ENCODE measurements at regions not wholly inside any gene's neighbourhood (a gene's known extent, or its start where the extent isn't known, plus 50 kb on each side); places are given as distances from the start of the nearest gene placed in this dataset.

DNA sequence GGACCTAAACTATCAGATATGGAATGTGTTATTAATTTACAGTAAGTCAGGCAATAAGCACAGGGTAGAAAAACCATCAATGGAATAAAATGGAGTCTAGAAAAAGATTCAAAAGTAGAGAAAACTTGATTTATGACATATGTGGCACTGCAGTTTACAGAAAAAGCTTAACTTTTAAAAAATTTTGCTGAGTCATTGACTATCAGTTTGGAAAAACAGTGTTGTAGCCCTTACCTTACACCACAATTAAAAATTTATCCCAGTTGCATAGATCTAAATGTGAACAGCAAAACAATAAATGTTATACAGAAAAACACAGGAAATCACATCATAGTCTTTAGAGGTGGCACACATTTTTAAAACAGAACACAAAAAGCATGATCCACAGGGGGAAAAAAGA, 108.5 kb downstream of the USP22 start:
- ATAC-seq (ENCODE audit: low read depth) (no peak), DNase-seq (ENCODE audit: low spot score) (no peak)
- TF ChIP-seq, protein P1, sequence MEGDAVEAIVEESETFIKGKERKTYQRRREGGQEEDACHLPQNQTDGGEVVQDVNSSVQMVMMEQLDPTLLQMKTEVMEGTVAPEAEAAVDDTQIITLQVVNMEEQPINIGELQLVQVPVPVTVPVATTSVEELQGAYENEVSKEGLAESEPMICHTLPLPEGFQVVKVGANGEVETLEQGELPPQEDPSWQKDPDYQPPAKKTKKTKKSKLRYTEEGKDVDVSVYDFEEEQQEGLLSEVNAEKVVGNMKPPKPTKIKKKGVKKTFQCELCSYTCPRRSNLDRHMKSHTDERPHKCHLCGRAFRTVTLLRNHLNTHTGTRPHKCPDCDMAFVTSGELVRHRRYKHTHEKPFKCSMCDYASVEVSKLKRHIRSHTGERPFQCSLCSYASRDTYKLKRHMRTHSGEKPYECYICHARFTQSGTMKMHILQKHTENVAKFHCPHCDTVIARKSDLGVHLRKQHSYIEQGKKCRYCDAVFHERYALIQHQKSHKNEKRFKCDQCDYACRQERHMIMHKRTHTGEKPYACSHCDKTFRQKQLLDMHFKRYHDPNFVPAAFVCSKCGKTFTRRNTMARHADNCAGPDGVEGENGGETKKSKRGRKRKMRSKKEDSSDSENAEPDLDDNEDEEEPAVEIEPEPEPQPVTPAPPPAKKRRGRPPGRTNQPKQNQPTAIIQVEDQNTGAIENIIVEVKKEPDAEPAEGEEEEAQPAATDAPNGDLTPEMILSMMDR (IDR thresholded peaks at IDR 0.05; ENCODE audit: poor library complexity, severe bottlenecking), result no peak

DNA sequence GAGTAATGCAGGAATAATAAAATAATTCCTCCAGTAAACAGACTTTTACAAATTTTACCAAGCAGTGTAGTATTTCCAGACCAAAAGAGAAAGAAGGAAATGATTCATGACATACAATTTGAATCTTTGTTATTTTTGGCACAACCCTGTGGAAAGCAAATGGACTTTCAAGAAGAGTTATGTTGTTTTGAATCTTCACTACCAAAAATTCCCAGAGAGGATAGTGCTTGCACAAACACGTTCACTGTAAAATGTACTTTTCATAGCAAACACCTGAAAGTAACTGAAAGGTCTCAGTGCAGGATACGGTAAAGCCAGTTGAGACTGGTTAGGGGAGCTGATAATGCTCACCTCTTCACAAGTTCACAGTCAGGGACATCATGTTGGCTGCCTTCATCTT, 107.1 kb downstream of the USP22 start:
- TF ChIP-seq, protein P1 (IDR thresholded peaks at IDR 0.05; ENCODE audit: poor library complexity, severe bottlenecking), result no peak
- Histone ChIP-seq H3K9me3 (ENCODE audit: severe bottlenecking) (no peaks in the 10 kb centered on the region), H3K4me1 (ENCODE audit: insufficient read depth, poor library complexity, severe bottlenecking) (peaks cover 33% of the 10 kb centered on the region), H3K4me3 (ENCODE audit: severe bottlenecking) (no peak overlapping the region), H3K36me3 (ENCODE audit: low read depth) (no peaks in the 10 kb centered on the region), H3K27me3 (ENCODE audit: insufficient read depth, poor library complexity, severe bottlenecking) (no peaks in the 10 kb centered on the region), H3K27ac (ENCODE audit: poor library complexity, severe bottlenecking) (peak overlapping the region; percentile 92)
- ATAC-seq (ENCODE audit: low read depth) (peak; percentile 94), DNase-seq (ENCODE audit: low spot score) (no peak)

More for the DNA sequence above, 108.5 kb downstream of the USP22 start:
- Histone ChIP-seq H3K4me1 (ENCODE audit: insufficient read depth, poor library complexity, severe bottlenecking) (peaks cover 33% of the 10 kb centered on the region), H3K27ac (ENCODE audit: poor library complexity, severe bottlenecking) (peak overlapping the region; percentile 92), H3K4me3 (ENCODE audit: severe bottlenecking) (no peak overlapping the region), H3K9me3 (ENCODE audit: severe bottlenecking) (no peaks in the 10 kb centered on the region), H3K27me3 (ENCODE audit: insufficient read depth, poor library complexity, severe bottlenecking) (no peaks in the 10 kb centered on the region), H3K36me3 (ENCODE audit: low read depth) (no peaks in the 10 kb centered on the region)

DNA sequence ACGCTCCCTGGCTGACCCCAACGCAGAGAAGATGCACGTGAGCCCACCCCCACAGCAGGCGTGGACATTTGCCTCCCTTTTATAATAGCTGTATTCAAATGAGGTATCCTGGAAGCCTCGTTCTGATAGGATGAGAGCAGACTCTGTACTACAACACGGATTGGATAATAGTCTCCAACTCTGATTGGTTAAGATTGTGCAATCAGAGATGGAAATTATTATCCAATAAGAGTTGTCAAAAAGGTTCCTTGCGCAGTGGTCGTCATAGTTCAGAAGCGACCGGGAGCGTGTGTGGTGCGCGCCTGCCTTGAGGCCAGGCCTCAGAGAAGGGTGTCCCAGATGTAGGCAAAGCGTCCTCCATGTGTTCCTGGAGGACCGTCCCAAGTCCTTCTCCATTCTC, 104.6 kb downstream of the USP22 start:
- TF ChIP-seq, protein P1 (IDR thresholded peaks at IDR 0.05; ENCODE audit: poor library complexity, severe bottlenecking), result no peak
- Histone ChIP-seq H3K27me3 (ENCODE audit: insufficient read depth, poor library complexity, severe bottlenecking) (no peaks in the 10 kb centered on the region), H3K4me1 (ENCODE audit: insufficient read depth, poor library complexity, severe bottlenecking) (peaks cover 33% of the 10 kb centered on the region), H3K9me3 (ENCODE audit: severe bottlenecking) (no peaks in the 10 kb centered on the region), H3K27ac (ENCODE audit: poor library complexity, severe bottlenecking) (no peak overlapping the region), H3K4me3 (ENCODE audit: severe bottlenecking) (no peak overlapping the region), H3K36me3 (ENCODE audit: low read depth) (no peaks in the 10 kb centered on the region)
- no peak for ATAC-seq (ENCODE audit: low read depth)
- no peak for DNase-seq (ENCODE audit: low spot score)

DNA sequence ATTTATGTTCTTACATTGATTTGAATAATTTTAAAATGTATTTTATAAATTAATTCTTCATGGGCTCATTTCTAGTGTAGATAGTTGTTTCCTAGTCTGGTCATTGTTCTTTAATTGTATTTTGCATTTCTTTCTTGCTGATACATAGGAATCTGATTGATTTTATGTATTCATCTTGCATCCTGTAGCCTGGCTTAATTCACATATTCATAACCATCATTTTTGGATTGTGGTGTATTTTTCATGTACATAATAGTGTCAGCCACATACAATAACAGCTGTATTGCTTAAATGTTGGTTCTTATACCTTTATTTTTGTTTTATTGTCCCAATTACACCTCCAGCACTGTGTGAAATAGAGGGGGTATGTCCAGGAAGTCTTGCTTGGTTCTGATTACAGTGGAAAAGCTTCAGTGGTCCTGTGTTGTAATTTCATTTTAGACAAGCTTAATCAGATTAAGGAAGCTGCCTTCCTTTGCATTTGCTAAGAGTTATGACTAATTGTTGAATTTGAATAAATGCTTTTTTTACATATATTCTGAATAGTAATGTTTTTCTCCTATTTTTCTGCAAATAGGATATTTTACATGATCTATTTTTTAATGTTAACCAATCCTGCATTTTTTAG, 103.7 kb downstream of the USP22 start:
- DNase-seq (ENCODE audit: low spot score), result no peak
- ATAC-seq (ENCODE audit: low read depth), result no peak
- no peaks in the 10 kb centered on the region for H3K27me3 ChIP-seq (ENCODE audit: insufficient read depth, poor library complexity, severe bottlenecking)
- peaks cover 33% of the 10 kb centered on the region for H3K4me1 ChIP-seq (ENCODE audit: insufficient read depth, poor library complexity, severe bottlenecking)
- no peak overlapping the region for H3K27ac ChIP-seq (ENCODE audit: poor library complexity, severe bottlenecking)
- no peaks in the 10 kb centered on the region for H3K9me3 ChIP-seq (ENCODE audit: severe bottlenecking)
- TF ChIP-seq, protein P1 (IDR thresholded peaks at IDR 0.05; ENCODE audit: poor library complexity, severe bottlenecking), result no peak
- no peaks in the 10 kb centered on the region for H3K36me3 ChIP-seq (ENCODE audit: low read depth)
- H3K4me3 ChIP-seq (ENCODE audit: severe bottlenecking), result no peak overlapping the region

DNA sequence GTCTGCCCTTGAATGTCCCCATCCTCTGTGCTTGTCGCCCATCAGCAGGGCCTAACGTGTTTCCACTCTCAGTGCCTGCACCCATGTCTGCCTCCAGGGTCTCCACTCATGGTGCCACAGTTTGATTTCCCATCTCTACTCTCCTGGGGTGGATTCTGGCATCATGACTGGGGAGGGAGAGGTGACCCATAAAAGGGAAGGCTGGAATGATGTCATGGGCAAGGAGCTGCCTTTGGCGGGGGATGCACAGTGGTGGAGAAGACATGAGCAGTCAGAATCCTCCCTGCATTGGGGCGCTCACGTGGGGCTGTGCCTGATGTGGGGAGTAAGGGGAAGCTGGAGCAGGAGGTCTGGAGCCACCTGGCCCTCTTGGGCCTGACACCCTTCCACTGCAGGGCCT, 100.9 kb downstream of the USP22 start:
- H3K4me3 ChIP-seq (ENCODE audit: severe bottlenecking), result no peak overlapping the region
- TF ChIP-seq, protein P1 (IDR thresholded peaks at IDR 0.05; ENCODE audit: poor library complexity, severe bottlenecking), result no peak
- no peak overlapping the region for H3K27ac ChIP-seq (ENCODE audit: poor library complexity, severe bottlenecking)
- H3K36me3 ChIP-seq (ENCODE audit: low read depth), result no peaks in the 10 kb centered on the region
- H3K4me1 ChIP-seq (ENCODE audit: insufficient read depth, poor library complexity, severe bottlenecking), result peaks cover 7% of the 10 kb centered on the region
- DNase-seq (ENCODE audit: low spot score), result no peak
- no peak for ATAC-seq (ENCODE audit: low read depth)
- no peaks in the 10 kb centered on the region for H3K27me3 ChIP-seq (ENCODE audit: insufficient read depth, poor library complexity, severe bottlenecking)
- H3K9me3 ChIP-seq (ENCODE audit: severe bottlenecking), result no peaks in the 10 kb centered on the region
